SK-N-SH treated with all-trans-retinoic acid at 6 μM for 48 hours (cell line): ENCODE measurements at regions not wholly inside any gene's neighbourhood (a gene's known extent, or its start where the extent isn't known, plus 50 kb on each side); places are given as distances from the start of the nearest gene placed in this dataset.

Experiments
- ATAC-seq: fragments of 200-7000 bp; cut with Tn5 transposase; 3 replicates; pipeline ENCODE4 v1.9.1; 2020; ENCODE audit warnings: mild to moderate bottlenecking, moderate library complexity
- ARNTL ChIP-seq: fragments of 450-650 bp; formaldehyde crosslinking; IDR thresholded peaks from 2 replicates; pipeline ENCODE4 v1.5.0; 2020; ENCODE audit warnings: low read depth, mild to moderate bottlenecking, moderate library complexity, borderline replicate concordance
- BACH2 ChIP-seq: fragments of 250-450 bp; sonication (Bioruptor Pico); IDR thresholded peaks from 2 replicates; pipeline ENCODE4 v1.9.0; 2021; ENCODE audit warnings: mild to moderate bottlenecking, borderline replicate concordance
- CSDC2 ChIP-seq: fragments of 250-450 bp; sonication (Bioruptor Pico); IDR thresholded peaks from 2 replicates; pipeline ENCODE4 v1.5.0; 2020; ENCODE audit warnings: mild to moderate bottlenecking, moderate library complexity
- CSRNP3 ChIP-seq: fragments of 250-450 bp; sonication (Bioruptor Pico); IDR thresholded peaks from 2 replicates; pipeline ENCODE4 v1.5.1; 2021; ENCODE audit warnings: mild to moderate bottlenecking, moderate library complexity
- ESRRG ChIP-seq: fragments of 250-450 bp; sonication (Bioruptor Pico); IDR thresholded peaks from 2 replicates; pipeline ENCODE4 v1.6.1; 2021; ENCODE audit warnings: mild to moderate bottlenecking
- GLIS3 ChIP-seq: fragments of 250-450 bp; sonication (Bioruptor Pico); IDR thresholded peaks from 2 replicates; pipeline ENCODE4 v1.5.0; 2020; ENCODE audit warnings: mild to moderate bottlenecking, moderate library complexity
- ISL1 ChIP-seq: fragments of 250-450 bp; sonication (Bioruptor Pico); IDR thresholded peaks from 2 replicates; pipeline ENCODE4 v2.1.2; 2022; ENCODE audit warnings: mild to moderate bottlenecking, moderate library complexity
- OSR1 ChIP-seq: fragments of 250-450 bp; sonication (Bioruptor Pico); IDR thresholded peaks from 2 replicates; pipeline ENCODE4 v1.8.0; 2022; ENCODE audit warnings: moderate library complexity, mild to moderate bottlenecking, inconsistent platforms
- PATZ1 ChIP-seq: fragments of 250-450 bp; sonication (Bioruptor Pico); IDR thresholded peaks from 2 replicates; pipeline ENCODE4 v1.8.0; 2020; ENCODE audit warnings: mild to moderate bottlenecking, moderate library complexity, borderline replicate concordance
- POU6F1 ChIP-seq: fragments of 250-450 bp; sonication (Bioruptor Pico); IDR thresholded peaks from 2 replicates; pipeline ENCODE4 v1.8.0; 2021; ENCODE audit warnings: low read depth, mild to moderate bottlenecking, moderate library complexity, borderline replicate concordance
- PPARA ChIP-seq: fragments of 250-450 bp; sonication (Bioruptor Pico); IDR thresholded peaks from 2 replicates; pipeline ENCODE4 v1.5.0; 2020; ENCODE audit warnings: mild to moderate bottlenecking, borderline replicate concordance
- SNAI2 ChIP-seq: fragments of 250-450 bp; sonication (Bioruptor Pico); IDR thresholded peaks from 2 replicates; pipeline ENCODE4 v1.5.0; 2020; ENCODE audit warnings: mild to moderate bottlenecking, moderate library complexity
- TOX ChIP-seq: fragments of 250-450 bp; sonication (Bioruptor Pico); IDR thresholded peaks from 2 replicates; pipeline ENCODE4 v1.8.0; 2021; ENCODE audit warnings: mild to moderate bottlenecking, moderate library complexity, borderline replicate concordance
- ZC3H10 ChIP-seq: fragments of 250-450 bp; sonication (Bioruptor Pico); IDR thresholded peaks from 2 replicates; pipeline ENCODE4 v1.5.1; 2021; ENCODE audit warnings: mild to moderate bottlenecking, moderate library complexity
- ZFP3 ChIP-seq: fragments of 250-450 bp; sonication (Bioruptor Pico); IDR thresholded peaks from 2 replicates; pipeline ENCODE4 v1.5.0; 2020; ENCODE audit warnings: mild to moderate bottlenecking, moderate library complexity
- ZNF565 ChIP-seq: fragments of 450-650 bp; formaldehyde crosslinking; conservative IDR thresholded peaks from 2 replicates; pipeline ENCODE4 v1.5.0; 2020; ENCODE audit warnings: low read depth, mild to moderate bottlenecking, moderate library complexity
- ZNF70 ChIP-seq: fragments of 450-650 bp; formaldehyde crosslinking; IDR thresholded peaks from 2 replicates; pipeline ENCODE4 v1.5.0; 2020; ENCODE audit warnings: mild to moderate bottlenecking, moderate library complexity
- ZNF8 ChIP-seq: fragments of 450-650 bp; formaldehyde crosslinking; IDR thresholded peaks from 2 replicates; pipeline ENCODE4 v1.5.0; 2020; ENCODE audit warnings: mild to moderate bottlenecking, moderate library complexity
- TF ChIP-seq, protein P1 (sequence below): fragments of 250-450 bp; sonication (Bioruptor Pico); IDR thresholded peaks from 2 replicates; pipeline ENCODE4 v1.5.0; 2020; ENCODE audit warnings: mild to moderate bottlenecking, moderate library complexity

- ATAC-seq: no peak
- TF ChIP-seq PPARA (CRISPR knock-in tag): no peak
- no peak for TF ChIP-seq POU6F1 (CRISPR knock-in tag)
- TF ChIP-seq ISL1: no peak
- no peak for TF ChIP-seq CSDC2 (CRISPR knock-in tag)
- TF ChIP-seq TOX (CRISPR knock-in tag): no peak
- no peak for TF ChIP-seq SNAI2 (CRISPR knock-in tag)
- no peak for TF ChIP-seq BACH2 (CRISPR knock-in tag)
- TF ChIP-seq GLIS3 (CRISPR knock-in tag): no peak
- TF ChIP-seq ZC3H10 (CRISPR knock-in tag): no peak
- TF ChIP-seq, all 23 proteins: peak for 0
Measured at GRCh38 chr12:91785655-91786498, 359.8 kb downstream of the BTG1 start.

GRCh38 chr12:91781114-91781513 is 364.5 kb downstream of the BTG1 start:
- peak; percentile 54; the same call in 1 of the 3 replicates for ATAC-seq
- TF ChIP-seq ESRRG: no peak
- TF ChIP-seq CSDC2 (CRISPR knock-in tag): peak; percentile 78; the same call in 1 of the 2 replicates
- no peak for TF ChIP-seq ZFP3
- no peak for TF ChIP-seq TOX (CRISPR knock-in tag)
- TF ChIP-seq, all 23 proteins: peak for 1

DNA sequence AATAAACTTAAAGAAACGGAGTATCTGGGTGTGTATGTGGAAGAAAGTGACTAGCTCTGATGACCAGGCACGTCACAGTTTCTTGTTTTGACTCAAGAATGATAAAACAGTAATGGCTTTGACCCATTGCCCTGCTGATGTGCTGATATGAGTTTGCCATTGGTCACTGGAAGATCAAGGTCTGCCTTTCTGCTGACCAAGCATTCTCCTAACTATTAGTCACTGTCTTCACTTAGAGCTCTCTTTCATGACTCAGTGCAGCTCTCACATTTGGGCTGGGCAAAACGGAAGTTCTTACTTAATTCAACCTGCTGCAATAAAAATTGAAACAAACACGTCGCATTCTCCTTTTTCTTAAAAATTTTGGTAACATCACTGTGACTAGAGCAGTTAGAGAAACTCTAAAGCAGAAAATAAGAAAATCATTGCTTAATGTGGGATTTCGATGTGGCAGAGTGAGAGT is 366.7 kb downstream of the BTG1 start:
- TF ChIP-seq PATZ1 (CRISPR knock-in tag) (no peak), ISL1 (peak; percentile 54)
- peak; percentile 96 for ATAC-seq

DNA sequence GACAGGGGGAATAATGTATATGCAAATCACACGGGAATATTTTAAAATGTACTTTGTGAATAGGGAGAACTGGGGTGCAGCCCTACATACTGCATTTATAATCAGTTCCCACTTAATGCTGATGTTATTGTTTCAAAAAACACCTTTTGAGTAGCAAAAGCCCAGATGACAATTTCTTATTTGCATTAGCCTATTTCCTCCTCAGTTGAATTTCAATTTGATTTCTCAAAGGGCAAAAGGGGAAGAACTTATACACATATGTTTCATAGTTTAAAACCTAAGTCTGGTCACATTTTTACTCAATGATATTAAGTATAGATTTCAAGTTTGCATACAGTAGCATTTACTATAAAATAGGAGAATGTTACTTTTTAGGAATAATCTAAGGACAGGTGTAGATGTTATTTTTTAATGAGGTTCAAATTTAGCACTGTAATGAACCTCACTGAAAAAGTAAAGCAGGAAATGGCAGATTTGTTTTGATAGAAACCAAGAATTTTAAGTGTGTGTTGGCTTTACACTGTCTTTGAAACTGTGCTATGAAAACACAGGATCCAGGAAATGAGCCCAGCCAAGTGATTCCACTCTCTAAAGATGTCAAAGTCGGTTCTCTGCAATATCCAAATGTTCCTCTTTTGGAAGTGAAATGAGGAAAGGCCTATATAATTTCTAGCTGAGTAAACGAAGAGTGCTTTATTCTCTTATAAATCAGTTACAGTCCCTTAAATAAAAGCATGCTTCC is 367.4 kb downstream of the BTG1 start:
- ATAC-seq: peak; percentile 48
- no peak for TF ChIP-seq ISL1
- no peak for TF ChIP-seq TOX (CRISPR knock-in tag)
- TF ChIP-seq ESRRG: no peak
- no peak for TF ChIP-seq ZNF70 (CRISPR knock-in tag)
- no peak for TF ChIP-seq ZNF565 (CRISPR knock-in tag)
- TF ChIP-seq ZNF8 (CRISPR knock-in tag): no peak
- TF ChIP-seq OSR1: no peak
- TF ChIP-seq ARNTL: no peak
- TF ChIP-seq, protein P1, sequence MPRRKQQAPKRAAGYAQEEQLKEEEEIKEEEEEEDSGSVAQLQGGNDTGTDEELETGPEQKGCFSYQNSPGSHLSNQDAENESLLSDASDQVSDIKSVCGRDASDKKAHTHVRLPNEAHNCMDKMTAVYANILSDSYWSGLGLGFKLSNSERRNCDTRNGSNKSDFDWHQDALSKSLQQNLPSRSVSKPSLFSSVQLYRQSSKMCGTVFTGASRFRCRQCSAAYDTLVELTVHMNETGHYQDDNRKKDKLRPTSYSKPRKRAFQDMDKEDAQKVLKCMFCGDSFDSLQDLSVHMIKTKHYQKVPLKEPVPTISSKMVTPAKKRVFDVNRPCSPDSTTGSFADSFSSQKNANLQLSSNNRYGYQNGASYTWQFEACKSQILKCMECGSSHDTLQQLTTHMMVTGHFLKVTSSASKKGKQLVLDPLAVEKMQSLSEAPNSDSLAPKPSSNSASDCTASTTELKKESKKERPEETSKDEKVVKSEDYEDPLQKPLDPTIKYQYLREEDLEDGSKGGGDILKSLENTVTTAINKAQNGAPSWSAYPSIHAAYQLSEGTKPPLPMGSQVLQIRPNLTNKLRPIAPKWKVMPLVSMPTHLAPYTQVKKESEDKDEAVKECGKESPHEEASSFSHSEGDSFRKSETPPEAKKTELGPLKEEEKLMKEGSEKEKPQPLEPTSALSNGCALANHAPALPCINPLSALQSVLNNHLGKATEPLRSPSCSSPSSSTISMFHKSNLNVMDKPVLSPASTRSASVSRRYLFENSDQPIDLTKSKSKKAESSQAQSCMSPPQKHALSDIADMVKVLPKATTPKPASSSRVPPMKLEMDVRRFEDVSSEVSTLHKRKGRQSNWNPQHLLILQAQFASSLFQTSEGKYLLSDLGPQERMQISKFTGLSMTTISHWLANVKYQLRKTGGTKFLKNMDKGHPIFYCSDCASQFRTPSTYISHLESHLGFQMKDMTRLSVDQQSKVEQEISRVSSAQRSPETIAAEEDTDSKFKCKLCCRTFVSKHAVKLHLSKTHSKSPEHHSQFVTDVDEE (CRISPR knock-in tag): no peak
- no peak for TF ChIP-seq SNAI2 (CRISPR knock-in tag)
- no peak for TF ChIP-seq CSRNP3 (CRISPR knock-in tag)
- TF ChIP-seq, all 23 proteins: peak for 0
